ENCODE measurements at regions not wholly inside any gene's neighbourhood (a gene's known extent, or its start where the extent isn't known, plus 50 kb on each side); places are given as distances from the start of the nearest gene placed in this dataset.
A peak's percentile ranks its signal among the peaks of the same experiment; 100 is the strongest.

DNA sequence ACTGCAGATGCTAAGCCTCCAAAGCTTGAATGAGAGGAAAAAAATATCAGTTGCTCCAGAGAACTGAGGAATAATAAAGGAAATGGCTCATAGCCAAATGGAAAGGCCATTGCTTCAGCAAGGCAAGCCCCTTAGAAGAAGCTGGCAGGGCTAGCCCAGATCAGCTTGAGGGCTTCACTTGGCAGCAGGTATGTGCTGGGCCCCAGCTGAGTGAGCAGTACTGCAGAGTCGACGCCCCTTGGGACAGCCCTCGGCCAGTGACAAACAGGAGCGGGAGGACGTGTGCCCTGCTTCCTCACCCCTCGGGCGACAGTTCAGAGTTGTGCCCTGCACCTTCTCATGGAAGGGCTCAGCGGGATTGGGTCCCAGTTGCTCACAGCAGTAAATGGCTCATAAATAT is 1031.2 kb upstream of the TMEM132C start:
- no peak overlapping the region for H3K27ac ChIP-seq (replicated peaks)
- no peak for DNase-seq (ENCODE audit: low read depth in 1 of 2, low spot score in 1 of 2)

DNA sequence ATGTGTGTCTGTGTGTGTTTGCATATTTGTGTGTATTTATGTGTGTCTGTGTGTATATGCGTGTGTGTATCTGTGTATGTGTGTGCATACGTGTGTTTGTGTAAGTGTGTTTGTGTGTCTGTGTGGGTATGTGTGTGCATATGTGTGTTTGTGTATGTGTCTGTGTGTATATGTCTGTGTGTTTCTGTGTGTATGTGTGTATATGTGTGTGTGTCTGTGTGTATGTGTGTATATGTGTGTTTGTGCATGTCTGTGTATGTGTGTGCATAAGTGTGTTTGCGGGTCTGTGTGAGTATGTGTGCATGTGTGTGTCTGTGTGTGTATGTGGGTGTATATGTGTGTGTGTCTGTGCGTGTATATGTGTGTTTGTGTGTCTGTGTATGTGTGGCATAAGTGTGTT is 1030.5 kb upstream of the TMEM132C start:
- Histone ChIP-seq H3K4me3 (replicated peaks; ENCODE audit: insufficient read depth, low read length) (no peak overlapping the region), H3K27me3 (ENCODE audit: insufficient read depth, poor library complexity, severe bottlenecking) (no peaks in the 10 kb centered on the region), H3K27ac (replicated peaks) (no peak overlapping the region)
- TF ChIP-seq, protein P1, sequence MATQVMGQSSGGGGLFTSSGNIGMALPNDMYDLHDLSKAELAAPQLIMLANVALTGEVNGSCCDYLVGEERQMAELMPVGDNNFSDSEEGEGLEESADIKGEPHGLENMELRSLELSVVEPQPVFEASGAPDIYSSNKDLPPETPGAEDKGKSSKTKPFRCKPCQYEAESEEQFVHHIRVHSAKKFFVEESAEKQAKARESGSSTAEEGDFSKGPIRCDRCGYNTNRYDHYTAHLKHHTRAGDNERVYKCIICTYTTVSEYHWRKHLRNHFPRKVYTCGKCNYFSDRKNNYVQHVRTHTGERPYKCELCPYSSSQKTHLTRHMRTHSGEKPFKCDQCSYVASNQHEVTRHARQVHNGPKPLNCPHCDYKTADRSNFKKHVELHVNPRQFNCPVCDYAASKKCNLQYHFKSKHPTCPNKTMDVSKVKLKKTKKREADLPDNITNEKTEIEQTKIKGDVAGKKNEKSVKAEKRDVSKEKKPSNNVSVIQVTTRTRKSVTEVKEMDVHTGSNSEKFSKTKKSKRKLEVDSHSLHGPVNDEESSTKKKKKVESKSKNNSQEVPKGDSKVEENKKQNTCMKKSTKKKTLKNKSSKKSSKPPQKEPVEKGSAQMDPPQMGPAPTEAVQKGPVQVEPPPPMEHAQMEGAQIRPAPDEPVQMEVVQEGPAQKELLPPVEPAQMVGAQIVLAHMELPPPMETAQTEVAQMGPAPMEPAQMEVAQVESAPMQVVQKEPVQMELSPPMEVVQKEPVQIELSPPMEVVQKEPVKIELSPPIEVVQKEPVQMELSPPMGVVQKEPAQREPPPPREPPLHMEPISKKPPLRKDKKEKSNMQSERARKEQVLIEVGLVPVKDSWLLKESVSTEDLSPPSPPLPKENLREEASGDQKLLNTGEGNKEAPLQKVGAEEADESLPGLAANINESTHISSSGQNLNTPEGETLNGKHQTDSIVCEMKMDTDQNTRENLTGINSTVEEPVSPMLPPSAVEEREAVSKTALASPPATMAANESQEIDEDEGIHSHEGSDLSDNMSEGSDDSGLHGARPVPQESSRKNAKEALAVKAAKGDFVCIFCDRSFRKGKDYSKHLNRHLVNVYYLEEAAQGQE (IDR thresholded peaks at IDR 0.05; ENCODE audit: insufficient replicate concordance, low read depth): no peak
- TF ChIP-seq, protein P2, sequence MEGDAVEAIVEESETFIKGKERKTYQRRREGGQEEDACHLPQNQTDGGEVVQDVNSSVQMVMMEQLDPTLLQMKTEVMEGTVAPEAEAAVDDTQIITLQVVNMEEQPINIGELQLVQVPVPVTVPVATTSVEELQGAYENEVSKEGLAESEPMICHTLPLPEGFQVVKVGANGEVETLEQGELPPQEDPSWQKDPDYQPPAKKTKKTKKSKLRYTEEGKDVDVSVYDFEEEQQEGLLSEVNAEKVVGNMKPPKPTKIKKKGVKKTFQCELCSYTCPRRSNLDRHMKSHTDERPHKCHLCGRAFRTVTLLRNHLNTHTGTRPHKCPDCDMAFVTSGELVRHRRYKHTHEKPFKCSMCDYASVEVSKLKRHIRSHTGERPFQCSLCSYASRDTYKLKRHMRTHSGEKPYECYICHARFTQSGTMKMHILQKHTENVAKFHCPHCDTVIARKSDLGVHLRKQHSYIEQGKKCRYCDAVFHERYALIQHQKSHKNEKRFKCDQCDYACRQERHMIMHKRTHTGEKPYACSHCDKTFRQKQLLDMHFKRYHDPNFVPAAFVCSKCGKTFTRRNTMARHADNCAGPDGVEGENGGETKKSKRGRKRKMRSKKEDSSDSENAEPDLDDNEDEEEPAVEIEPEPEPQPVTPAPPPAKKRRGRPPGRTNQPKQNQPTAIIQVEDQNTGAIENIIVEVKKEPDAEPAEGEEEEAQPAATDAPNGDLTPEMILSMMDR (IDR thresholded peaks at IDR 0.05; ENCODE audit: insufficient read depth, low read length): no peak
- no peak for TF ChIP-seq GABPA (IDR thresholded peaks at IDR 0.05; ENCODE audit: low read depth)
- no peak for TF ChIP-seq POLR2AphosphoS5 (IDR thresholded peaks at IDR 0.05; ENCODE audit: low read depth)
- TF ChIP-seq SPI1 (IDR thresholded peaks at IDR 0.05; ENCODE audit: borderline replicate concordance, low read depth): no peak
- DNase-seq (ENCODE audit: low read depth in 1 of 2, low spot score in 1 of 2): no peak

More for the DNA sequence above, 1031.2 kb upstream of the TMEM132C start:
- TF ChIP-seq POLR2AphosphoS5 (IDR thresholded peaks at IDR 0.05; ENCODE audit: low read depth): no peak
- Histone ChIP-seq H3K27me3 (ENCODE audit: insufficient read depth, poor library complexity, severe bottlenecking) (no peaks in the 10 kb centered on the region), H3K4me3 (replicated peaks; ENCODE audit: insufficient read depth, low read length) (no peak overlapping the region)

DNA sequence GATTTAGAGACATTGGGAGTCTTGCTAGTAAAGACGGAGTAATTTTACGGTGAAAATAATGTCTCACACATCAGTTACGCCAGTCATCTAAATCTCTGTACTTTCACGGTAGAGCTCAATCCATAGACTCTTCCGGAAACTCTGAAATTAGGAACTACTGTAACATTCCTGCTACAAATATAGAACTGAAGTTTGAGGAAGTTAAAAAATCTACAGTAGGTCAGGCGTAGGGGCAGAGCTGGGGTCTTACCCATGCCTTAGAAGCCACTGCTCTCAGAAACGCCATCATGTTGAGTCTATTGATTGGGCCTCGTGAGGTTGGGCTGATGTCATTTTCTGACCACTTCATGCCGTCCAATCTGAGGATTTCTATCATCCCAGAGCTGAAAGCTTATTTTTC is 1029.8 kb upstream of the TMEM132C start:
- H3K27ac ChIP-seq (replicated peaks): no peak overlapping the region
- TF ChIP-seq, protein P1 (IDR thresholded peaks at IDR 0.05; ENCODE audit: insufficient replicate concordance, low read depth): no peak
- TF ChIP-seq POLR2AphosphoS5 (IDR thresholded peaks at IDR 0.05; ENCODE audit: low read depth) (no peak), SPI1 (IDR thresholded peaks at IDR 0.05; ENCODE audit: borderline replicate concordance, low read depth) (no peak), GABPA (IDR thresholded peaks at IDR 0.05; ENCODE audit: low read depth) (no peak)
- TF ChIP-seq, protein P2 (IDR thresholded peaks at IDR 0.05; ENCODE audit: insufficient read depth, low read length): no peak
- DNase-seq (ENCODE audit: low read depth in 1 of 2, low spot score in 1 of 2): no peak
- peak overlapping the region; percentile 4; the same call in 1 of the 2 replicates for H3K4me3 ChIP-seq (replicated peaks; ENCODE audit: insufficient read depth, low read length)
- H3K27me3 ChIP-seq (ENCODE audit: insufficient read depth, poor library complexity, severe bottlenecking): no peaks in the 10 kb centered on the region

DNA sequence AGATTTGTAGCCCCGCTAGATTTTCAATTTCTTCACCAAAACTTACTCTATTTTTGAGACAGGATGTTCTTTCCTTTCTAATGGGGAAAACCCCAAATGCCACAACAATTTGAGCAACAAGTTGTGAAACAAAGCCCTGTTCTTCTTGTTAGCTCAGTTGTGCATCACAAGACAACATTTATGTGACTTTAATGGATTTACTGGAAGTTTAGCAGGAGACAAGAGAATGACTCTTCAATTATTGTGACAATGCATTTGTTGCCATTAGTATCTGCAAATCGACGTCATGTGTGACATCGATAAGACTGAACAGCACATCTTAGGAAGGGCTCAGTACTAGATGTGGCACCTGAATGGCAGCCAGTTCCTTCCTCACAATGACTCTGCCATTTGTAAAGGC is 1028.9 kb upstream of the TMEM132C start:
- DNase-seq (ENCODE audit: low read depth in 1 of 2, low spot score in 1 of 2): no peak
- no peak for TF ChIP-seq POLR2AphosphoS5 (IDR thresholded peaks at IDR 0.05; ENCODE audit: low read depth)
- TF ChIP-seq, protein P1 (IDR thresholded peaks at IDR 0.05; ENCODE audit: insufficient replicate concordance, low read depth): no peak
- TF ChIP-seq, protein P2 (IDR thresholded peaks at IDR 0.05; ENCODE audit: insufficient read depth, low read length): no peak
- TF ChIP-seq SPI1 (IDR thresholded peaks at IDR 0.05; ENCODE audit: borderline replicate concordance, low read depth): no peak
- TF ChIP-seq GABPA (IDR thresholded peaks at IDR 0.05; ENCODE audit: low read depth): no peak
- H3K27ac ChIP-seq (replicated peaks): no peak overlapping the region
- H3K4me3 ChIP-seq (replicated peaks; ENCODE audit: insufficient read depth, low read length): no peak overlapping the region
- no peaks in the 10 kb centered on the region for H3K27me3 ChIP-seq (ENCODE audit: insufficient read depth, poor library complexity, severe bottlenecking)

Measured in HL-60 (cell line).